HG02642 (cell line): ENCODE measurements at regions not wholly inside any gene's neighbourhood (a gene's known extent, or its start where the extent isn't known, plus 50 kb on each side); places are given as distances from the start of the nearest gene placed in this dataset.
"Not testable (repeated sequence)": the region's sequence is repeated elsewhere in the genome, so short reads cannot be mapped to it uniquely, and the experiment has no call there.

Source experiments
- ATAC-seq: cut with Tn5 transposase; IDR thresholded peaks from one replicate; pipeline ENCODE4 v1.9.1; 2021; ENCODE audit warnings: mild to moderate bottlenecking; ENCODE audit not compliant: unreplicated experiment, poor library complexity

DNA sequence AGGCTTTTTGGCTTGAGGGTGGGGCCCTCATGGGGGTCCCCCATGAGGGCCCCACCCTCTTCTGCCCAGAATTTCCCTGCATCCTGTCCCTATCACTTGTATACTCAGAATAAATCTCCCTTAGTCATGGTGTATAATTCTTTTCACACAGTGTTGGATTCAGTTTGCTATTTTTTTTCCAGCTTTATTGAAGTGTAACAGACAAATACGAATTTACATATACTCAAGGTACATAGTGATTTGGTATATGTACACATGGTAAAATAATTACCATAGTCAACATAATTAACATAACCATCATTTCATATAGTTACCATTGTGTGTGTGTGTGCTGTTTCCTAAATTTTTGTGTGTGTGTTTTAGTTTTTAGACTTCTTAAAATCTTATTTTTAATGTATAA, 289.4 kb downstream of the CNTNAP3B start:
- ATAC-seq: not testable (repeated sequence)

- not testable (repeated sequence) for ATAC-seq
Observed at GRCh38 chr9:41838953-41839352, 290.3 kb downstream of the CNTNAP3B start.

GRCh38 chr9:41838562-41838851, 290.7 kb downstream of the CNTNAP3B start:
- ATAC-seq: not testable (repeated sequence)

- ATAC-seq: not testable (repeated sequence)
Observed at GRCh38 chr9:41837684-41838561, 291.3 kb downstream of the CNTNAP3B start.

DNA sequence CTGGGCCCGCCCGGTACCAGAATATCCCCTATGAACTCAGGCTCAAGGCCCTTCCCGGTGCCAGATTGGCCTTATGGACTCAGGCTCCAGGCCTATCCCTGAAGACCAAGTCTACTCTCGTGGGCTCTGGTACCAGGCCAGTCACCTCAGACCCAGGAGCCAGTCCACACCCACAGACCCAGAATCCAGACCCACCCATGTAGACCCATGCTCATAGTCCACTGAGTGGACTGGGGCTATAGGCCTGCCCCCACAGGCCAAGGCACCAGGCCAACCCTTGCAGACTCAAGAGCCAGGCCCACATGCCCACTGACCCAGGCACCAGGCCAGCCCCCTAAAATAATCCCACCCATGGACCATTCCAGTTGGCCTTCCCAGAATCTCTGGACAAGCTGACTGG, 296.1 kb downstream of the CNTNAP3B start:
- ATAC-seq: not testable (repeated sequence)

DNA sequence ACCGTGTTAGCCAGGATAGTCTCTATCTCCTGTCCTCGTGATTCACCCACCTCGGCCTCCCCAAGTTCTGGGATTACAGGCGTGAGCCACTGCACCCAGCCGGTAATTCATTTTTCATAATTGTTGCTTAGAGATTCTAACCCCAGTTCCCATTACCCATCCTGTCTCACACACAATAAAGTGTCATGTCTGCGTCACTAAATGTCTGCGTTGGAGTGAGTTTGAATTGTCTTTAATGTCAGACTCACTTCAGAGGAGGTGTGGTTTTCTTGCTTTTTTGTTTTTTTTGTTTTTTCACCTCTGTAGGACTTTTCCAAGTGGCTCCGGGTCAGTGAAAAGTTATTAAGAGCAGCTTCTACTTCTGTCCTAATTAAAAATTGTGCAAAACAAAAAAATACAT, 304.5 kb downstream of the CNTNAP3B start:
- not testable (repeated sequence) for ATAC-seq

DNA sequence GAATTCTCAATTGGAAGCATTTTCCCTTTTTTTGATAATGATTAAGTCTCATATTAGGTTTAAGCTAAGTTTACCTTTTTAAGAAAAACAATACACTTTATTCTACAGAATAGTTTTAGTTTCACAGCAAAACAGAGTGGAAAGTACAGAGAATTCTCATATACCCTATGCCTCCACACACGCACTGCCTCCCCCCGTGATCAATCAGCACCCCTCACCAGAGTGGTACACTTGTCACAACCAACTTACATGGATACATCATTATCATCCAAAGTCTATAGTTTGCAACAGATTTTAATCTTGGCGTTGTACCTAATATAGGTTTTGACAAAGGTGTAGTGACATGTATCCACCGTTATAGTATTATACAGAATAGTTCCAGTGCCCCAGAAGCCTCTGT, 326.5 kb downstream of the CNTNAP3B start:
- not testable (repeated sequence) for ATAC-seq

DNA sequence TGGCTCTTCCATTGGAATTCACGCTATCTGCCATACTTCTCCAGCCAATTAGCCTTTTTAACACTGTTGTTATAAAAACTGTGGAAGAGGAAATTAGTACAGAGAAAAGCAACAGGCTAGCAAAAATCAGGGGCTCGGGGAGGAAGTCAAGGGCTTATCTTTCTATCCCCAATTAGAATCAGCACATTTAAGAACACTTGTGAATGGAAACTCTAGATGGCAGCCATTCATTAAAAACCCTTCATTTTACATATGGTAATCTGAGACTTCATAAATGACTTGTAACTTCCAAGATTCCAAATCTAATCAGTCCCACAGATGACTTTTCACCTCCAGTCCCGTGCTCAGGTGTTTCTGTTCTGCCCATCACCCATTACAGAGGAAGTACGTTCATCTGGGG, 330.5 kb downstream of the CNTNAP3B start:
- not testable (repeated sequence) for ATAC-seq

- not testable (repeated sequence) for ATAC-seq
Observed at GRCh38 chr9:41790719-41791363, 338.4 kb downstream of the CNTNAP3B start.

DNA sequence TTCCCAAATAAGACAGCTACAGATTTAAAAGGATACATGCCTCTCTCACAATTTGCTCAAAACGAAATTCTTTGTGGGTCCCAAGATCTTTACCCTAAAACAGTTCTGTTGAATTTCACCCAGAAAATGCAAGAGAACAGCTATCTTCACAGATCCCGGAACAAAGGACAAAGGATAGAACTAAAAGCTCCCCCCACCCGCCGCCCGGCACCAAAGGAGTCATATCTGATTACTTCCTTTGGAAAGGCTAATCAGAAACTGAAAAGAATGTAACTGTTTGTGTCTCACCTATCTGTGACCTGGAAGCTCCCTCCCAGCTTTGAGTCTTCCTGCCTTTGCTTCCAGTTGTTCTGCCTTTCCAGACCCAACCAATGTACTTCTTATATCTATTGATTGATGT, 339.2 kb downstream of the CNTNAP3B start:
- ATAC-seq: not testable (repeated sequence)

- not testable (repeated sequence) for ATAC-seq
Observed at GRCh38 chr9:41789387-41789786, 339.8 kb downstream of the CNTNAP3B start.

DNA sequence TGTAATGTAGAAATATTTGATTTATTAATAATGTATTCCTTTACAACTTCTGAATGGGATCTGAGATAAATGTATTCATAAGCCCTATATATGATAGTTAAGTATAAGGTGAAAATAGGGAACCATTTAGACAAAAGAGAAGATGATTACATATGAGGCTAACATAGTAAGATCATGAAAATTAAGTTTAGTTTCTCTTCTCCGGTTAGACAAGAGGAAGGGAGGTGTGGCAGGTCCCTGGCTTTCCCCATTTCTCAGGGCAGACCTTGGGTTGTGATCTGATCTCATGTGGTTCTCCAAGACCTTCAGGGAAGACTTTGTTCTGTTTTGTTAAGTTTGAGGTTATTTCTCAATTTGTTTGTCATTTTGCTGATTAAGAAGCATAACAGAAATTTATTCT, 341.3 kb downstream of the CNTNAP3B start:
- ATAC-seq: not testable (repeated sequence)

DNA sequence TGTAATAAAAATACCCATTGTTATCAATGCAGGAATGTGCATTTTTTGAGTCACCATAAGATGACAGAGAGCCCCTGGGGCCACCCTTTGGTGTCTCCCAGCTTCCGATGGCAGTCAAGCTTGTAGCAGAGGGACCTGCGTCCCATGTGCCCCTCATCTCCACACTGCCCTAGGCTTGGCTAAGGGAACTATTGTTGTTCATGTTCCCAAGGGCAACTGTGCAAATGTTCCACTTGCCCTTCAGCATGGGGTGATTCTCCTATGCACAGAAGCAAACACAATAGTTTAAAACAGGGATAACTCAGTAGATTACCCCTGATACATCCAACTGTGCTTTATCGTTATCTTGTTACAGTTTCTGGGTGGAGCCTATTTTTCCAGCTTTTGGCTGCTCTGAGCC, 342.0 kb downstream of the CNTNAP3B start:
- ATAC-seq: not testable (repeated sequence)

- ATAC-seq: not testable (repeated sequence)
Observed at GRCh38 chr9:41784006-41784405, 345.2 kb downstream of the CNTNAP3B start.

- not testable (repeated sequence) for ATAC-seq
Observed at GRCh38 chr9:41783070-41783810, 346.0 kb downstream of the CNTNAP3B start.

DNA sequence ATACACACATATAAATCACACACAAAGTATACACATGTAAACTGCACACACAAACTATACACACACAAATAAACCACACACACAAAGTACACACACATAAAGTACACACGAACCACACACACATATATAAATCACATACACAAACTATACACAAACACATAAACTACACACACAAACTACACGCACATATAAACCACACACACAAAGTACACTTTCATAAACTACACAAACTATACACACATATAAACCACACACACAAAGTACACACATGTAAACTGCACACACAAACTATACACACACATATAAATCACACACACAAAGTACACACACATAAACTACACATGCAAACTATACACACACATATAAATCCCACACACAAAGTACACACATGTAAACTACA, 347.3 kb downstream of the CNTNAP3B start:
- not testable (repeated sequence) for ATAC-seq

GRCh38 chr9:41779897-41780406, 349.3 kb downstream of the CNTNAP3B start:
- not testable (repeated sequence) for ATAC-seq

DNA sequence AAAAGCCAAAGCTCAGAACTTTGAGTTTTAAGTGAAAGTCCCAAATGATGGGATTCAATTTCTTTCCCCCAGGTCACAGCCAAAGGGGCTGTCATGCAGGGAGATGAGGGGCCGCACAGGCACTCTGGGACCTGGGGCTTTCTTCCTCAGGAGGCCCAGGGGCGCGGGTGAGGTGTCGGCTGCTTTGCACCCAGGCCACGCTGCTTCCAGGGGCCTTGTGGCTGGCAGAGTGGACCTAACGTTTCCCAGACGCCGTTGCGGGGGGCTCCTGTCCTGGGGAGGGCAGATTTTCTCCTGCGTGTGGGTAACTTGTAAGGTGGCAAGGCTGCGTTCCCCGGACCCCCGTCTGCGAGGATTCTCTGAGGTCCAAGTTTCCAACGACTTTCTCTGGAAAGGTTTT, 350.0 kb downstream of the CNTNAP3B start:
- ATAC-seq: not testable (repeated sequence)

DNA sequence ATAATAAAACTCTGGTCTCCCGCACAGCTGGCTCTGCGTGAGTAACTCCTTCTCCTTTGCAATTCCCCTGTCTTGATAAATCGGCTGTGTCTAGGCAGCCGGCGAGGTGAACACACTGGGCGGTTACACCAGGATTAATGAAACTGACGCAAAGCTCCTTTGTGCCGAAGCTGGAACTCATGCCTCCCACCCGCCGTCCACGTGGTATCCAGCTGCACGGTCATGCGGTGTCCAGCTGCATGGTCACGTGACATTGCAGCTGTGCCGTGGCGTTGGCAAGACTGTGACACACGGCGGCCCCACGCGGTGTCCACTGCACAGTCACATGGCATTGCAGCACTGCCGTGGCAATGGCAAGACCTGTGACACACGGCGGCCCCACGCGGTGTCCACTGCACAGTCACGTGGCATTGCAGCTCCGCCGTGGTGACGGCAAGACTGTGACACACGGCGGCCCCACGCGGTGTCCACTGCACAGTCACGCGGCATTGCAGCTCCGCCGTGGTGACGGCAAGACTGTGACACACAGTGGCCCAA, 350.6 kb downstream of the CNTNAP3B start:
- ATAC-seq: not testable (repeated sequence)

DNA sequence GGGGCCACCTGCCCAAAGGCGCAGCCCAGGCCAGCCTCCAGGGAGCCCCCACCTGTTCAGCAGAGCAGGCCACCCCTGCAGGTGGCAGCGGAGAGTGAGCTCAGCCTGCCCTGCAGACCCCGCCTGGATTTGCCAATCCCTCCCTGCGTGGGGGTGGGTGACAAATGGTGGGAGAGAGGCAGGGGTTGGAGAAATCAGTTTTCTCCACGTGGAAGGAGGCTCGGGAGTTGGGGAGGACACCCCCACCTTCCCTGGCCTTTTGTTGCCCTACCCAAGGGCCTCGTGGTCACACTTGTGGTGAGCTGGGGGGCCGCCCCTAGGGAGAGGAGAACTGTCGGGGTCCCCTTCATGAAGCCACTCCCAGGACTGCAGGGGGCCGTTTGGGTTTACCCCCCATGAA, 351.7 kb downstream of the CNTNAP3B start:
- ATAC-seq: not testable (repeated sequence)
